Loucy (cell line): ENCODE measurements at regions not wholly inside any gene's neighbourhood (a gene's known extent, or its start where the extent isn't known, plus 50 kb on each side); places are given as distances from the start of the nearest gene placed in this dataset.

Source experiments
- EZH2phosphoT487 ChIP-seq: fragments of 200-600 bp; IDR thresholded peaks from 2 replicates; pipeline ENCODE4 v1.6.1; 2018; ENCODE audit warnings: antibody characterized with exemption, mild to moderate bottlenecking, moderate library complexity, borderline replicate concordance
- TF ChIP-seq, protein P1 (sequence below): fragments of 200-600 bp; sonication (generic); conservative IDR thresholded peaks from 2 replicates; pipeline ENCODE4 v1.5.1; 2014; ENCODE audit warnings: mild to moderate bottlenecking, antibody characterized with exemption, low read length

DNA sequence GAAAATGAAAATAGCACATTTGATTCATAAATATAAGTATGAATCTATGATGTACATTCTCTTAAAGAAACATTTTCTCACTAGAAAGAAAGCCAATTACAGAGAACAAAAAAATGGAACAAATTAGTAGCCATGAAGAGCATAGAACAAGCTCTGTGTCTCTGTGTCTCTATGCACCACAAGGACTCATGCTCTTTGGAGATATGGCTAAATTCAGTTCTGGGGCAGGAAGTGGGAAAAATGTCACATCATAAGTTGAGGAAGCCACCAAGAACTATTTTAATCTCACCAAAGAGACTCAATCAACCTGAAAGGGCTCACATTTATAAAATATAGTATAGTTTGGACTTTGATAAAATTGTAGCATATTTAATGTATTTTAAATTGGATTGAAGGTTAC lies 1259.8 kb upstream of the GJE1 start:
- TF ChIP-seq, protein P1, sequence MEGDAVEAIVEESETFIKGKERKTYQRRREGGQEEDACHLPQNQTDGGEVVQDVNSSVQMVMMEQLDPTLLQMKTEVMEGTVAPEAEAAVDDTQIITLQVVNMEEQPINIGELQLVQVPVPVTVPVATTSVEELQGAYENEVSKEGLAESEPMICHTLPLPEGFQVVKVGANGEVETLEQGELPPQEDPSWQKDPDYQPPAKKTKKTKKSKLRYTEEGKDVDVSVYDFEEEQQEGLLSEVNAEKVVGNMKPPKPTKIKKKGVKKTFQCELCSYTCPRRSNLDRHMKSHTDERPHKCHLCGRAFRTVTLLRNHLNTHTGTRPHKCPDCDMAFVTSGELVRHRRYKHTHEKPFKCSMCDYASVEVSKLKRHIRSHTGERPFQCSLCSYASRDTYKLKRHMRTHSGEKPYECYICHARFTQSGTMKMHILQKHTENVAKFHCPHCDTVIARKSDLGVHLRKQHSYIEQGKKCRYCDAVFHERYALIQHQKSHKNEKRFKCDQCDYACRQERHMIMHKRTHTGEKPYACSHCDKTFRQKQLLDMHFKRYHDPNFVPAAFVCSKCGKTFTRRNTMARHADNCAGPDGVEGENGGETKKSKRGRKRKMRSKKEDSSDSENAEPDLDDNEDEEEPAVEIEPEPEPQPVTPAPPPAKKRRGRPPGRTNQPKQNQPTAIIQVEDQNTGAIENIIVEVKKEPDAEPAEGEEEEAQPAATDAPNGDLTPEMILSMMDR = no peak
- no peak for TF ChIP-seq EZH2phosphoT487
